ENCODE measurements at regions not wholly inside any gene's neighbourhood (a gene's known extent, or its start where the extent isn't known, plus 50 kb on each side); places are given as distances from the start of the nearest gene placed in this dataset.
"Not testable (repeated sequence)": the region's sequence is repeated elsewhere in the genome, so short reads cannot be mapped to it uniquely, and the experiment has no call there.

DNA sequence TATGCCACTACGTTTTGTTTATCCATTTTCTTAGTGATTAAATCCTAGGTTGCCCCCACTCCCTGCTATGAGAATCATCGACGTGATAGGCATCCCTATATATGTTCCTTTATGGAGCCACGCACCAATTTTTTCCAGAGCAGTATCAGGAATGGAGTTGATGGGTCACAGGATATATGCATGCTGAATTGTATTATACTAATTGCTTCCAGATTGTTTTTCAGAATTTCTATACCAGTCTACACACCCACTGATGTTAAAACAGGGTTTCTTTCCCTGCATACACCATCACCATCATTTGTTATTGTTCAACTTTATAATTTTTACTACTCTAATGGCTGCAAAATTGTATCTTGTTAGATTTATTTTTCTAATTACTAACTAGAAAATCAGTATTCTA is 100.1 kb upstream of the MRPS22 start:
- DNase-seq = no peak

GRCh38 chr3:139248593-139249255 is 95.1 kb upstream of the MRPS22 start:
- no peak for DNase-seq

DNA sequence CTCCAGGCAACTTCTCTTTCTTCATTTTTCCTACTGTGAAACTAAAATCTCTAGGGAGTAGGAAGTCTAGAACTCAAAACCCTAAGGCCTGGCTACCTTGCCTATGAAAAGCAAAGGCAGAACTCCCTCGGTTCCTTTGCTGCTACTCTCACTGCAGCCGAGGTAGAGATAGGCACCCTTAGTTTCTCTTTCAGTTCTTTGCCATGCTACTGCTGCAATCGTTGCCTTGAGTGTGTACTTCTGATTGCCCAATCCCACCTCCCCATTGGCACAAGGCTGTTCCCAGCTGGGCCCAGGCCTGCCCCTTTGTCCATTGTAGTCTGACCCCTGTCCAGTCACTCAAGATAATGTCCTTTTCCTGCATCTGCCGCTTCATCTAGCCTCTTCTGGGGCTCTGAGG is 92.3 kb upstream of the MRPS22 start:
- DNase-seq = no peak

DNA sequence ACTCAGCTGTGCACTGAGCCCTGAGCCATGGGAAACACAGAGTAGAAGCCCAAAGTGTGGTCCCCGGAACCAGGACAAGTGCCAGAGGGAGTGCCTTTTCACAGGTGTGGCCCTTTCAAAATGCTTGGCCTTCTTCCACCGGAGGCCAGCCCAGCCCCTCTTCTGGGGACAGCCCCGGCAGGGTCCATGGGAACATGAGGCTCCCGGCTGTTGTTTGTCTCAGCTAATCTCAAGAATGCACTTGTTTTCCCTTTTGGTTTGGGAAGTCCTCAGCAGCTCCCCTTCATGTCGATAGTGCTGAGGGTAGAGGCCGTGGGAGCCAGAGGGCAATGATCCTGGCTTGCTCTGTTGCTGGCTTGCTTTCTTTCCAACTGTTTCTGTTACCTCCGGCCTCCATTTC is 91.1 kb upstream of the MRPS22 start:
- no peak for DNase-seq

- DNase-seq = no peak
Observed at GRCh38 chr3:139258276-139258675, 85.5 kb upstream of the MRPS22 start.

DNA sequence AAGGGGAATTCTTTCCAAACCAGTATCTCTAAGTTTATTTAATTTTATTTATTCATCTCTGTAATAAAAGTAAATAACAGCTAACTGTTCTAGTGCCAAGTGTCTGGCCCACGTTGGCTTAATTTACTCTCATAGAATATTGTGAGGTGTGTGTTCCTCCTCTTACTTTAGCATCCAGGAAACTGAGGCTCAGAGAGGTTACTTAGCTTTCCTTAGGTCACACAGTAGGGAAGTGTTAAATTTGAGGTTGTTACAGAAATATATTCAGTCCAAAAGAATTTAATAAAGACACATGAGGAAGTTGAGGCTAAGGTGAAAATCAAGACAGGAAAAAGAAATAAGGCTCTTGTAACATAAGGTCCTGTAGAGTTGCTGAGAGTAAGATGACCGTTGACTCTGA is 84.4 kb upstream of the MRPS22 start:
- DNase-seq = no peak

DNA sequence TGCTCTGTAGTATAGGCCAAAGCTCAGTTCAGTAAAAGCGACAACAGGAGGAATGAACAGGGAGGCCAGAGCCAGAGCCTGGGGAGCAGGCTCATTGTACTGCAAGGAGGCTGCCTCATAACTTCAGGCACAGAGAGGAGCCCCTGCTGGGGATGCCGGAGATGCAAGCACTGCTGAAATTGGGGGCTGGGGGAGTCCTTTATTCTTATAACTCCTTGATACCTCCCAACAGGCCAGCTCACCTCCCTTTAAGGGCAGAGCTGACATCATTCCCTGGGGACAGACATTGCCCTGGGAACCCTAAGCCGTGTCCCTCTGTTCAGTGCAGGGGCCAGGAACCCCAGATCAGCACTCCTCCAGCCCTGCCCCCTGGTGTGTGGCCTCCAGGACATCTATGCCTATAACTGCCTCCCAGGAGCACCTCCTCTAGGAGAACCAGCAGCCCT is 83.8 kb upstream of the MRPS22 start:
- no peak for DNase-seq

DNA sequence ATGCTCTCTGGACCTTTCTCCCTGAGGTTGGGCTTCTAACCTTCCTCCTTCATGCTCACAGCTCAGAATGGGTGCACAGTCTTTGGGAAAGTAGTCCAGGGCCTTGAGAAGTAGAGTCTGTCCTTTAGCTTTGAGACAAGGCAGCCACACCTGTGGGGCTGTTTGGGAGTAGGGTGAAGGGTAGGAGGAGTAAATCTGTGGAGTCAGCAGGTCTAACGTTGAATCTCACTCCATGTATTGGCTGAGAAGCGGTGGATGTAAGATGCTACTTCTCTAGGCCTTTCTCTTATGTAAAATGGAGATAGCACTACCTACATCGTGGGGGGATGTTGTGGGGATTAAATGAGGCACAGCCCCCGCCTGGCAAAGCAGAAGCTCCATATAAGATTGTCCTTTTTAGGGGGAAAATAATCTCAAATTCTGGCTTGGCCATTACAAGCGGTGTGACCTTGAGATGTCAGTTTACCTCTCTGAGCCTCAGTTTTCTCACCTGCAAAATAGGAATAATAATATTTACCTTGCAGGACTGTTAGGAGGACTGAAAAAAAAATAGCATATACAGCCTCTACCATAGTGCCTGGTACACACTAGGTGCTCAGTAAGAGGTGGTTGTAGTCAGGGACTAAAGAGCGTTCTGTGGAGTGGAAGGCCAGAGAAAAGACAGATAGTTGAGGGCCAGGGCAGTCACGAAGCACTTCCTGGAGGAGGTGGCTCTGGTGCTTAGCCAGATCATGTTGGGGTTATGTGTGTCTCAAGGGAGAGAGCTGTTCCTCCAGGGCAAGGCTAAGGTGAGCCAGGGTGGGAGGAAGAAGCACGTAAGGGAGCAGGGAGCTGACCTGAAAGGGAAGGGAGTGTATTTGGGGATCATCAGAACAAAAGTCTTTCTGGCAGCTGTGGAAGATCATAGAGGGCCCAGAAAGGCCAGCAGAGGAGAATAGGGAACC is 82.8 kb upstream of the MRPS22 start:
- DNase-seq = no peak

DNA sequence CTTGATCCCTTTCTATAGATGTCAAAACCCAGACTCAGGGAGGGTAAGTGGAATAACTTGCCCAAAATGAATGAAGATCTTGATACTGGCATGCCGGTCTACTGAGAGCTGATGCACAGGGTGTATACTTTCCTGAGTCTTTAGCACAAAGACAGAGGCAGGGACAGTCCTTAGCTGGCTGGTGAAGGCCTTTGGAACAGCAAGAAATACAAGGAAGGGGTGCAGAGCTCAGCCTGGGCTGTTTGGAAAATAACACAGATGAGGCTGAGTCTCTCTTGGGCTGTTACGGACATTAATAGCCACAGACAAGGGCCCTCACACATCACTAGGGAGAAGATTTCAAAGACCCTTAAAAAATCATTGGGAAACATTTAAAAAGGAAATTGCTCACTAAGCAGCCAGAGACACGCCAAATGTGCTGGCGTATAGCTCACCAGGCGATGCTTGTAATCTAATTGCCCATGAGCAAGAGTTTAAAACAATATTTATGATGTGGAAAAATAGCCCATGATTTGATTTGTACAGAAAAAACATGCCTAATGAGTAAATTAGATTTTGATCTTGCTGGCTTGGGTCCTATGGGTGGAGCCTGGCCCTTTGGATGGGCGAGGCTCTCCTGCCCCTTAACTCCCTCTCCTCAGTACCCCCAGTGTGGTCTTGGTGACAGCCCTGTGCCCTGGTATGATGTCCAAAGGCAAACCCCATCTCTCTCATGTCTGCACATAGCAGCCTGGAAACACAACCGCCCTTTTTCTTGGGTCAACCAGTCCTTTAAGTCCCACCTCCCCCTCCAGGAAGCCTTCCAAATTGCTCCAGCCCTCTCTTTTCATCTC is 81.8 kb upstream of the MRPS22 start:
- no peak for DNase-seq

DNA sequence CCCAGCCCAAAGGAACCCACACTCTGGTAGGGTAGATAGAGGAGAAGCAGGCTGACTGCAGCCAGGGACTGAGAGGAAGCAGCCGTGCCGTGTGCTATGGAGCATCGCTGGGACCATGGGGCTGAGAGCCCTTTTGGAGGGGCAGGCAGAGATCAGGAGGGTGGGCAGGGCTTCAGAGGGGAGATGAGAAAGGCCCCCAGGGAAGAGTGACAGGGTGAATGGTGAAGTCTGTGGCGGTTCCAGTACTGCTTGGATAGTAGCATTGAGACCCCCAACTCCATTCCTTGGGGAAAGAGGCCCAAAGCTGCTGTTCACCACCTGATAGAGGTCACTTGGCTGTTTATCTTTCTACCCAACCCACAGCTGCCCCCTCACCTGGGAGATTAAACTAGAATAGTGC is 80.0 kb upstream of the MRPS22 start:
- no peak for DNase-seq

GRCh38 chr3:139264375-139264774 is 79.4 kb upstream of the MRPS22 start:
- DNase-seq = no peak

- no peak for DNase-seq
Observed at GRCh38 chr3:139265131-139266016, 78.4 kb upstream of the MRPS22 start.

GRCh38 chr3:139267300-139268246 is 76.2 kb upstream of the MRPS22 start:
- DNase-seq = no peak

GRCh38 chr3:139269984-139270383 is 73.8 kb upstream of the MRPS22 start:
- no peak for DNase-seq

- not testable (repeated sequence) for DNase-seq
Observed at GRCh38 chr3:139270652-139271051, 73.2 kb upstream of the MRPS22 start.

- no peak for DNase-seq
Observed at GRCh38 chr3:139280027-139280671, 63.7 kb upstream of the MRPS22 start.

DNA sequence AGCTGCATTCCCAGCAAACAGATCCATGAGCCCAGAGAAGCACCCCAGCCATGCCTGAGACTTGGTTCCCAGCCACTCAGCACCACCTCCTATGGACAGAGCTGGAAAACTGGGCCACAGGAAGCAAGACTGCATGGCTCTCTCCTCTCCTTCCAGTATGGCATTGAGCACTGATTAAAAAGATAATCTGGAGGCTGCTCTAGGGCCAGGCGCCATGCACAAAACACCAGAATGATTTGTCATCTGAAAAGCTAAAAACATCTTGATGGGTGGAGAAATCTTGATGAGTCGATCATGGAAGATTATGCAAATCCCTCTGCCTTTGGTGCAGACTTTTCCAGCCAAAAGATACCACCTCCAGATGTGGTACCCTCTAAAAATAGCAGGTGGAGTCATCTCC is 62.7 kb upstream of the MRPS22 start:
- no peak for DNase-seq

DNA sequence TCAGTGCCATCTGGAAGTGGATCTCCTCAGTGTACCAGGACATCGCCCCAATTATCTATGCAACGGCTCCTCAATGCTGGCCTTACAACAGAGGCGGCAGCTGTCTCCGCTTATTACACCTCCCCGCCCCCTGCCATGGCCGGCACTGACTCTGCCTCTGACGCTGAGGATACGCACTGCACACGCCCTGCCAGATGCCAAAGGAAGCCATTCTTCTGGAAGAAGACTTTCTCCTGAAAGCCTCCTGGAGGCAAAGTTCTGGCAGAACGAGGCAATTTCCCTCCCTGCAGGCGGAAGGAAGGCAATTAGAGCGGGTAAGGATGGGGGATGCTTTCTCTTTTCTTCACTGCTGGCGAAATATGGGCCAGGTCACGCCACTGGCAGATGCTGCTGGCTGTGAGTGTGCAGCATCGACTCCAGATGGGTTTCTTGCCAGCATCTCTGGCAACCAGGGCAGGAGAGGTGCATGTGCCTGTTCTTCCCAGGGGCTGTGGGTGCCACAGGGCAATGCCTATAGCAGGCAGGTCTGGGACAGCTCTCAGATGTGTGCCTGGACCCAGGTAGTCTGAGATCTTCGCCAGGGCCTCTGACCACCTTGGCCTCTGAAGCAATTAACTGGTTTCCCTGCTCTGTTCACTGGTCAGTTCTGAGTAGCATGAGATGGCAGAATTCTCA is 62.2 kb upstream of the MRPS22 start:
- DNase-seq = peak; percentile 86

GRCh38 chr3:139283301-139283700 is 60.5 kb upstream of the MRPS22 start:
- DNase-seq = no peak

DNA sequence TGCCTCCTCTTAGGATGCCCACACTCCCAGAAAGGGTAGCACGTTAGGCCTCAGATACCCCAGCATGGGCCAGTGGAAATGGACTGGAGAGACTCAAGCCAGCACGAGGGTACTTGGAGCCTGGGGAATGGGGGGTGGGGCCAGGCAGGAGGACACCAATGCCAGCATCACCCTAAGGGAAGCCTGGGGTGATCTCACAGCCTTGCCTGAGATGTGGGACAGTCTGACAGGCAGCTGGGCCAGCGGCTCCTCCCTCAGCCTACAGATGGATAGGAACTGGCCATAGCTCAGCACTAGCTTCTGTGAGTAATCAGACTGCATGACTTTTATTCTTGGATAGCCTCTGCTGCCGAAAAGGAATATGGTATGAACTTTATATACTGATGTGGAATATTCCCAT is 59.6 kb upstream of the MRPS22 start:
- DNase-seq = no peak

All from NCI-H69 (cell line).